Mucosa of rectum (tissue), 2 donors: ENCODE measurements at regions not wholly inside any gene's neighbourhood (a gene's known extent, or its start where the extent isn't known, plus 50 kb on each side); places are given as distances from the start of the nearest gene placed in this dataset.
"Not testable (repeated sequence)": the region's sequence is repeated elsewhere in the genome, so short reads cannot be mapped to it uniquely, and the experiment has no call there.

Source experiments
- H3K27ac ChIP-seq, 2 donors: one replicate each; pipeline ENCODE4 v1.7.0; 2013; ENCODE audit warnings: inconsistent platforms in 2 of 2, low read depth in 2 of 2, low read length in 2 of 2
- H3K27me3 ChIP-seq, 2 donors: one replicate each; pipeline ENCODE4 v1.7.0; 2013; ENCODE audit warnings: low read length in 2 of 2; ENCODE audit not compliant: control insufficient read depth in 2 of 2, insufficient read depth in 2 of 2
- H3K36me3 ChIP-seq, 2 donors: one replicate each; pipeline ENCODE4 v1.7.0; 2013; ENCODE audit warnings: low read length in 2 of 2; ENCODE audit not compliant: control insufficient read depth in 2 of 2, insufficient read depth in 2 of 2
- H3K4me1 ChIP-seq, 2 donors: one replicate each; pipeline ENCODE4 v1.7.0; 2013; ENCODE audit warnings: low read length in 2 of 2, mild to moderate bottlenecking in 1 of 2; ENCODE audit not compliant: control insufficient read depth in 2 of 2, insufficient read depth in 2 of 2
- H3K4me3 ChIP-seq, 2 donors: one replicate each; pipeline ENCODE4 v1.7.0; 2013; ENCODE audit warnings: low read length in 2 of 2
- H3K9ac ChIP-seq, 2 donors: one replicate each; pipeline ENCODE4 v1.7.0; 2013; ENCODE audit warnings: low read length in 2 of 2, low read depth in 1 of 2, mild to moderate bottlenecking in 1 of 2
- H3K9me3 ChIP-seq, 2 donors: one replicate each; pipeline ENCODE4 v1.7.0; 2013; ENCODE audit warnings: low read length in 2 of 2; ENCODE audit not compliant: control insufficient read depth in 2 of 2
- donor health status: healthy.
- donor health status: Normal muscosa, but diverticular disease.

DNA sequence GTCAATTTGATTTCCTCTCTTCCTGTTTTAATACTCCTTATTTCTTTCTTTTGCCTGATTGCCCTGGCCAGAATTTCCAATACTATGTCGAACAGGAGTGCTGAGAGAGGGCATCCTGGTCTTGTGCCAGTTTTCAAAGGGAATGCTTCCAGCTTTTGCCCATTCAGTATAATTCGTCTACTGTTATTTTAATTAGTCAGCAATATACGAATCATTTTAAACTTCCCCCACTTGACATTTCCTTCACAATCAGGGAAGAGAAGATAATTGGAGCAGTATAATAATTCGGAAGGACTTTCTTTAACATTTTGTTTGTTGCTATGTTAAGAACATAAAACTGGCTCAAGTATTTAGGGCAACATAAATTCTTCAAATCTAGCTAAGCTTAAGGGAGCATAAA is 860.3 kb upstream of the SLC35B3 start:
- Histone ChIP-seq H3K36me3 (no peaks in the 10 kb centered on the region), H3K4me3 (no peak overlapping the region), H3K4me1 (no peaks in the 10 kb centered on the region), H3K9ac (no peak overlapping the region), H3K27me3 (no peaks in the 10 kb centered on the region), H3K27ac (no peak overlapping the region), H3K9me3 (no peaks in the 10 kb centered on the region)

DNA sequence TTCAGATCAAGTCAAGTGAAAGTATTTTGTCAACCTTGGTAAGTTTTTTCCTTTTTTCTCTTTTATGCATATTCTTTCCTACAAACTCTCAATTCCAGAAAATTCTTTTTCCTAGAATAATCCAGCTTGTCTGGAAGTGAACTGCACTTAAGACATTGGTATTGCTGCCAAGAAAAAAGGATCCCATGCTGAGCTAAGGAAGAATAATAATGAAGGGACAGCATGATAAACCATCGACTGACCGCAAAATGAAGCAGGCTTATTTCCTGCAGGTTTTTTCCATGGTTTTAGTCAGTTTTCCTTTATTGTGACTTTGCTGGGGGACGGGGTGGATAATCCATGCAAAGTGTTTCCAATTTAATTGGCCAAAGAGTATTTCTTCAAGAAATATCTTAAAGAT is 857.6 kb upstream of the SLC35B3 start:
- no peaks in the 10 kb centered on the region for H3K4me1 ChIP-seq
- H3K9me3 ChIP-seq, result no peaks in the 10 kb centered on the region
- no peak overlapping the region for H3K27ac ChIP-seq
- no peaks in the 10 kb centered on the region for H3K36me3 ChIP-seq
- no peak overlapping the region for H3K9ac ChIP-seq
- no peak overlapping the region for H3K4me3 ChIP-seq
- no peaks in the 10 kb centered on the region for H3K27me3 ChIP-seq

DNA sequence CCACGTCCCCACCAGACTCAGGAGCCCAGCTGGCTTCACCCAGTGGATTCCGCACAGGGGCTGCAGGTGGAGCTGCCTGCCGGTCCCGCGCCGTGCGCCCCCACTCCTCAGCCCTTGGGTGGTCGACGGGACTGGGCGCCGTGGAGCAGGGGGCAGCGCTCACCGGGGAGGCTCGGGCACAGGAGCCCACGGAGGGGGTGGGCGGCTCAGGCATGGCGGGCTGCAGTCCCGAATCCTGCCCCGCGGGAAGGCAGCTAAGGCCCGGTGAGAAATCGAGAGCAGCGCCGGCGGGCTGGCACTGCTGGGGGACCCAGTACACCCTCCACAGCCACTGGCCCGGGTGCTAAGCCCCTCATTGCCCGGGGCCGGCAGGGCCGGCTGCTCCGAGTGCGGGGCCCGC is 855.0 kb upstream of the SLC35B3 start:
- not testable (repeated sequence) for H3K9me3 ChIP-seq, H3K27me3 ChIP-seq, H3K9ac ChIP-seq, H3K4me1 ChIP-seq, H3K27ac ChIP-seq, H3K36me3 ChIP-seq, H3K4me3 ChIP-seq

DNA sequence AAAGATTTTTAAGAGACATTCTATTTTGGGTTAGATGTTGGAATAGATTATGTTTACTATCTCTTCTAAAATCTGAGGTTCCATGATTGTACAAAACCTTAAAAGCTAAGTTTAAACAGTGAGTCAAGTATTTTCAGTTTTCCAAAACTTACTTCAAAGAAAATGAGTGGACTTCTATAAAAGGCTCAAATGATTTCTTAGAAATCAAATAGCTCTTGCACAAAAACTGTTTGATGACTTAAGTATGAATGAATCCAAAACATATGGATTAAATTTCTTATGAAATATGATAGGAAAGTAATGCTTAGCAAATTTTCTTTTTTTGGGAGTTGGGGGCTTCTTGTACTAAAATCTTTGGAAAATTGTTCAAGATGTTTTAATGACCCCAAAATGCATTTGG is 837.3 kb upstream of the SLC35B3 start:
- H3K36me3 ChIP-seq, result no peaks in the 10 kb centered on the region
- H3K4me3 ChIP-seq, result no peak overlapping the region
- no peaks in the 10 kb centered on the region for H3K4me1 ChIP-seq
- H3K27me3 ChIP-seq, result no peaks in the 10 kb centered on the region
- no peaks in the 10 kb centered on the region for H3K9me3 ChIP-seq
- H3K9ac ChIP-seq, result no peak overlapping the region
- no peak overlapping the region for H3K27ac ChIP-seq

DNA sequence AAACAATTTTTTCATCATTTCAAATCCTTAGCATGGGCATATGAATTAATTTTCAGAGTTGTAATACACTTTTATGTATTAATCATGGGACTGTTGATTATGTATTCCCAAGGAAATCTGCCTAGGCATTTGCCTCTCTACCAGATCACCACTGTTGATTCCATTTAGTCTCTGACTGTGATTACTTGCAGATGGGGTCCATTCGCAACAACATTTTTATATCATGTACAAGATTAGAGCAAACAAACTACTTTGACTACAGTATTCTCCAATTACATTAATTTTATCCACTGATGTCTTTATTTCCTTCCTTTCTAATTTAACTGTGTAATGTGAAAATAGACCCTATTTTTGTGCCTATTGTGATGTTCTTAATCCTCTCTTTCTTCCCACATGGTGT is 831.4 kb upstream of the SLC35B3 start:
- H3K4me3 ChIP-seq, result no peak overlapping the region
- no peaks in the 10 kb centered on the region for H3K4me1 ChIP-seq
- H3K27me3 ChIP-seq, result no peaks in the 10 kb centered on the region
- H3K9me3 ChIP-seq, result no peaks in the 10 kb centered on the region
- no peak overlapping the region for H3K27ac ChIP-seq
- H3K36me3 ChIP-seq, result no peaks in the 10 kb centered on the region
- H3K9ac ChIP-seq, result no peak overlapping the region

DNA sequence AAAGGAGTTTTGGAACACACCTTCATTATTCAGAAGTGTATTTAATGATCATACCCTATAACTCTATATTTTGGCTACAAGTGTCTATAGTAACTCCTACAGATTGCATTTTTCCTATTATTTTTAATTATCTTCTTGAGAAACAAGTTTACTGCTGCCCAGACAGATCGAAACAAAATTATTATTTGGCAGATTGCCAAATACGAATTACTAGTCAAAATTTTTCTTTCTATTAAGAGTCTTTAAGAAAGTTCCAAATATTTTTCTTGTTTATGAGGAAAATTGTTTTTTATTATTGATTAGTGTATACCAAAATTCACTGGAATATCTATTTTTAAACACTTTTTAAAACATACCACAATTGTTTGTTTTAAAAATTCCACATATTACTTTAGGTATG is 821.9 kb upstream of the SLC35B3 start:
- Histone ChIP-seq H3K36me3 (no peaks in the 10 kb centered on the region), H3K4me3 (no peak overlapping the region), H3K27ac (no peak overlapping the region), H3K9me3 (peaks cover 4 to 7% of the 10 kb centered on the region in 2 donors), H3K27me3 (no peaks in the 10 kb centered on the region), H3K9ac (no peak overlapping the region), H3K4me1 (no peaks in the 10 kb centered on the region)

DNA sequence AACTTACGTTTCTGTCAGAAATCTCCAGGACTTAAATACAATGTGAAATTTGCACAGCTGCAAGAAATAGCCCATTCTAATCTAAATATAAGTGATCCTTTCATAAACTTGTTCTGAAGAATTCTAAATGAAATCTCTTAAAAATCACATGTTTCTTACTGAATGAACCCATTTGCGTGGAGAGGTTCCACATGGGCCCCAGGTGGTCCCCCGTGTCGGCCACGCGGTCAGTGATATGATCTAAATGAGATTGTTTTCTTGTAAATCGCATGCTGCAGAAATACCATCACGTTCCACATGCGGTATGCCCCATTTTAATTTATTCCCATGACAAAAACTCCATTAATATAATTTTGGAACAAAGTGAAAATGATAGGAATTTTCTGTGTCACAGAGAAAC is 818.9 kb upstream of the SLC35B3 start:
- Histone ChIP-seq H3K27ac (no peak overlapping the region), H3K4me1 (no peaks in the 10 kb centered on the region), H3K9me3 (no peaks in the 10 kb centered on the region), H3K9ac (no peak overlapping the region), H3K4me3 (no peak overlapping the region), H3K36me3 (no peaks in the 10 kb centered on the region), H3K27me3 (no peaks in the 10 kb centered on the region)

DNA sequence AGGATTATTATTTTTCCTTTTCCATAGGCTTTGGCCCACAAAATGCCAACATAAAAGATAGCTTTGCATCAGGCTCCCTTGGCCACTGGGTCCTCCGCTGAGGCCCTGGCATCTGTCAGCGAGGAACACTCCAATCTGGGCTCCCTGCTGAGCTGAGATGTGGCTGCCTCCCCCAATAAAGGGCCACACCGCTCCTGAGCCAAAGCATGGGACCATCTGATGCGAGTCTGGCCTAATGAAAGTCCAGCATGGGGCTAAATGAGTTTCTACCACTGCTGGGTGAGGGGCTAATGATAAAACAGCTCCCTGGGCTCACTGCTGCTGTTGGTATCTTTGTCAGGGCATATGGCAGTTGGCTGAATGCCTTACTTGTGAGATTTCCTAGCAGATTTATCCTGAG is 817.5 kb upstream of the SLC35B3 start:
- Histone ChIP-seq H3K36me3 (no peaks in the 10 kb centered on the region), H3K4me3 (no peak overlapping the region), H3K9ac (no peak overlapping the region), H3K9me3 (no peaks in the 10 kb centered on the region), H3K4me1 (no peaks in the 10 kb centered on the region), H3K27ac (no peak overlapping the region), H3K27me3 (no peaks in the 10 kb centered on the region)

DNA sequence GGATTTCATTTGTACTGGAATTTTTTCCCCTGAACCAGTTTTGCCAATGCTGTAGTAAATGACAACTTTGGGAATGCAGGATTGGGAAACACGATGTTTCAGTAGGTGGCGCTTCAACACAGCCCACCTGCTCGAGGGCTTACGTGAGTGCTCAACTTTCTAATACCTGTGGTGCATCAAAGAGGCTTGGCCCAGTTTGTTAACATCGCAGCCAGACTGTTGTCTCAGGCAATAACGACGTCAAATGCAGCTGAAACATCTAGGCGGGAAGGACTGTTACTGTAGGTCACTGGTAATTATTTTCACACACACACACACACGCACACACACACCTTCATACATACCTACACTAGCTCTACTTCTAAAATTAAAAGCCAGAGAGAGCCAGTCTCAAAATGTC is 815.5 kb upstream of the SLC35B3 start:
- no peaks in the 10 kb centered on the region for H3K36me3 ChIP-seq

DNA sequence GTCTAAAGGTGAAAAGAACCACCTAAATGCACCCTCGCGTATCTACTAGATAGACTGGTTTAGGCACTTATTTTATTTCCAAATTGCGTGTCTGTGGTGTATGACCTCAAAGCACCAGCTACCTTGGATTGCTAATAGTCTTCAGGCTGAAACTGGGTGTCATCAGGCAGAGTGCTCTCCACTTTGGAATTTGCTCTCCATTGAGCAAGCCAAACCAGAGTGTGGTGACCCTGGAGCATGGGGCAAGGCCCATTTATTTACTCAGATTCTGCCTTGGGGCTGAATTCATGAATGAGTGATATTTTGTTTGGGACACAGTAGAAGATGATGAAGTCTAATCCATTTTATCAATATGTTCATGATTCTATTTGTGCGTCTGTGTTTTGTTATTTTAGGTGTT is 812.8 kb upstream of the SLC35B3 start:
- Histone ChIP-seq H3K4me3 (no peak overlapping the region), H3K27ac (no peak overlapping the region), H3K9ac (no peak overlapping the region), H3K36me3 (no peaks in the 10 kb centered on the region), H3K4me1 (no peaks in the 10 kb centered on the region), H3K27me3 (no peaks in the 10 kb centered on the region), H3K9me3 (no peaks in the 10 kb centered on the region)

More for the DNA sequence above, 815.5 kb upstream of the SLC35B3 start:
- Histone ChIP-seq H3K27me3 (no peaks in the 10 kb centered on the region), H3K27ac (no peak overlapping the region), H3K4me3 (no peak overlapping the region), H3K9ac (no peak overlapping the region), H3K9me3 (no peaks in the 10 kb centered on the region), H3K4me1 (no peaks in the 10 kb centered on the region)

DNA sequence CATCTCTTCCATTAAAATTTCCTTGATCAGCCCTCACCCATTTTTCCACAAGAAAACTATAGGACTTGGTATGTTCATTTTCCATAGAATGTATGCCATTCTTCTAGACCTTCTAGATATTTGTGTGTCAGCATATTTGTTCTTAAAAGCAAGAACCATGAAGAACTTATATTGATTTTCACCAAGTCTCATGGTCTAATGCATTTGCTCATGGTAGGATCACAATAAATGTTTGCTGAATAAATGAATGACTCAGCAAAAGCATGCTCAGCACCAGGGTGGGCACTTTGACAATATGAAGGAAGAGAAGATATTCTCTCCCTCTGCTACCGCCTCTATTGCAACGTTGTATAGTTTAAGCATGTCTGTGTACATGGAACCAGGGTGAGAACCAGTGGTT is 805.5 kb upstream of the SLC35B3 start:
- Histone ChIP-seq H3K36me3 (no peaks in the 10 kb centered on the region), H3K9me3 (no peaks in the 10 kb centered on the region), H3K9ac (no peak overlapping the region)

More for the DNA sequence above, 805.5 kb upstream of the SLC35B3 start:
- H3K27me3 ChIP-seq, result no peaks in the 10 kb centered on the region
- no peaks in the 10 kb centered on the region for H3K4me1 ChIP-seq
- no peak overlapping the region for H3K4me3 ChIP-seq
- H3K27ac ChIP-seq, result no peak overlapping the region
